ENCODE measurements at regions not wholly inside any gene's neighbourhood (a gene's known extent, or its start where the extent isn't known, plus 50 kb on each side); places are given as distances from the start of the nearest gene placed in this dataset.

GRCh38 chr2:219958941-219959340 lies 331.5 kb downstream of the SLC4A3 start:
- H3K27ac ChIP-seq: no peak overlapping the region
- intact Hi-C loops (cut with DNase I): no loop called here
- peaks cover 4% of the 10 kb centered on the region for H3K9me3 ChIP-seq
- DNase-seq (ENCODE audit: extremely low spot score in 2 of 2): no peak
- no peaks in the 10 kb centered on the region for H3K36me3 ChIP-seq
- H3K4me1 ChIP-seq: no peaks in the 10 kb centered on the region
- TF ChIP-seq POLR2A (IDR thresholded peaks at IDR 0.05) (no peak), POLR2AphosphoS5 (IDR thresholded peaks at IDR 0.05; ENCODE audit: insufficient read depth in 1 of 2, low read depth in 1 of 2) (no peak), CTCF (IDR thresholded peaks at IDR 0.05) (no peak)
- no peak overlapping the region for H3K4me3 ChIP-seq
- H3K27me3 ChIP-seq: no peaks in the 10 kb centered on the region

GRCh38 chr2:219959471-219959870 lies 332.0 kb downstream of the SLC4A3 start:
- no peak for DNase-seq (ENCODE audit: extremely low spot score in 2 of 2)
- Histone ChIP-seq H3K27me3 (no peaks in the 10 kb centered on the region), H3K27ac (no peak overlapping the region), H3K4me1 (no peaks in the 10 kb centered on the region), H3K36me3 (no peaks in the 10 kb centered on the region), H3K9me3 (peaks cover 4% of the 10 kb centered on the region), H3K4me3 (no peak overlapping the region)
- intact Hi-C loops (cut with DNase I): no loop called here
- TF ChIP-seq POLR2A (IDR thresholded peaks at IDR 0.05) (no peak), CTCF (IDR thresholded peaks at IDR 0.05) (no peak), POLR2AphosphoS5 (IDR thresholded peaks at IDR 0.05; ENCODE audit: insufficient read depth in 1 of 2, low read depth in 1 of 2) (no peak)

GRCh38 chr2:219961947-219962498 lies 334.6 kb downstream of the SLC4A3 start:
- H3K4me1 ChIP-seq: no peaks in the 10 kb centered on the region
- H3K36me3 ChIP-seq: no peaks in the 10 kb centered on the region
- intact Hi-C loops (cut with DNase I): no loop called here
- DNase-seq (ENCODE audit: extremely low spot score in 2 of 2): no peak
- no peak for TF ChIP-seq CTCF (IDR thresholded peaks at IDR 0.05)
- no peak for TF ChIP-seq POLR2A (IDR thresholded peaks at IDR 0.05)
- no peak for TF ChIP-seq POLR2AphosphoS5 (IDR thresholded peaks at IDR 0.05; ENCODE audit: insufficient read depth in 1 of 2, low read depth in 1 of 2)
- peaks cover 4% of the 10 kb centered on the region for H3K9me3 ChIP-seq
- H3K27ac ChIP-seq: no peak overlapping the region
- no peaks in the 10 kb centered on the region for H3K27me3 ChIP-seq
- H3K4me3 ChIP-seq: no peak overlapping the region

- DNase-seq (ENCODE audit: extremely low spot score in 2 of 2): no peak
- no peak overlapping the region for H3K27ac ChIP-seq
- intact Hi-C loops (cut with DNase I): no loop called here
- H3K4me3 ChIP-seq: no peak overlapping the region
- TF ChIP-seq POLR2A (IDR thresholded peaks at IDR 0.05) (no peak), POLR2AphosphoS5 (IDR thresholded peaks at IDR 0.05; ENCODE audit: insufficient read depth in 1 of 2, low read depth in 1 of 2) (no peak), CTCF (IDR thresholded peaks at IDR 0.05) (no peak)
- H3K9me3 ChIP-seq: no peaks in the 10 kb centered on the region
- no peaks in the 10 kb centered on the region for H3K27me3 ChIP-seq
- H3K36me3 ChIP-seq: no peaks in the 10 kb centered on the region
- H3K4me1 ChIP-seq: no peaks in the 10 kb centered on the region
Observed at GRCh38 chr2:219962801-219963200, 335.4 kb downstream of the SLC4A3 start.

GRCh38 chr2:219965287-219966194 lies 338.1 kb downstream of the SLC4A3 start:
- Histone ChIP-seq H3K27me3 (no peaks in the 10 kb centered on the region), H3K27ac (no peak overlapping the region), H3K9me3 (no peaks in the 10 kb centered on the region), H3K4me3 (no peak overlapping the region), H3K4me1 (no peaks in the 10 kb centered on the region), H3K36me3 (no peaks in the 10 kb centered on the region)
- no peak for DNase-seq (ENCODE audit: extremely low spot score in 2 of 2)
- no peak for TF ChIP-seq CTCF (IDR thresholded peaks at IDR 0.05)
- no peak for TF ChIP-seq POLR2AphosphoS5 (IDR thresholded peaks at IDR 0.05; ENCODE audit: insufficient read depth in 1 of 2, low read depth in 1 of 2)
- TF ChIP-seq POLR2A (IDR thresholded peaks at IDR 0.05): no peak
- intact Hi-C loops (cut with DNase I): no loop called here
